NCI-H69 (cell line): ENCODE measurements at regions not wholly inside any gene's neighbourhood (a gene's known extent, or its start where the extent isn't known, plus 50 kb on each side); places are given as distances from the start of the nearest gene placed in this dataset.
A peak's percentile ranks its signal among the peaks of the same experiment; 100 is the strongest.

Source experiments
- DNase-seq: peaks from one replicate; lab custom pipeline; 2025; lab: John Stamatoyannopoulos, UW

DNA sequence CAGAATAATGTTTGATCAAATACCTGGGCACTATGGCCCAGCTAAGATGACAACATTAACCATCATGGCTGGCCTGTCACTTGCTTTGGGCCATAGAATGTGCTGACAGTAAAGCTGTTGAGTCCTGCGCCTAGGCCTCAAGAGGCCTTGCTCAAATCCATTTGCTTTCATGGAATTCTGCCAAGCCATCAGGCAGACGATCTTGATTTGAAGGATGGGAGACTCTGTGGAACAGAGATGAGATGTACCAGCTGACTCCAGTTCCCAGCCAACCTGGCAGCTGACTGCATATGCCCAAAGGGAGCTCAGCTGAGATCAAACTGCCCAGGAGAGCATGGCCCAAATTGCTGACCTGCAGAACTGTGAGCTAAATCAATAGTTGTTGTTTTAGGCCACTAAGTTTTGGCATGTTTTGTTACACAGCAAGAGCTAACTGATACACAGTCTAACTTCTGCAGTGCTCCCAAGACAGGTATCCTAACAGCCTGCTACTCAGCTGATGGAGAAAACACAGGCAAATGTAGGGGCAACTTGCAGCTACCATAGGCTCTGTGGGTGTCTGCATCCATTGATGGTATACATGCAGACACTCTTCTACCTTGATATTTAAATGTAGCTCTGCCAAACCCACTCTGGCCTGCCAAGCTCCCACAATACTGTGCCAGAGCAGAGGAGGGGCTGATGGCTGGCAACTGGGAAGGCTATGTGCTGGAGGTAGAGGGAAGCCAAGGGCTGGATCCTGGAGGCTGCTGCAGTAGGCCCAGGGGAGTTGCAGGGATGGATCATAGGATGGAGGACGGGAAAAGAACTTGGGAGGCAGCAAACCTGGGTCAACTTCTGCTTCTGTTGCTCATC is 55.2 kb upstream of the RNF24 start:
- no peak for DNase-seq

DNA sequence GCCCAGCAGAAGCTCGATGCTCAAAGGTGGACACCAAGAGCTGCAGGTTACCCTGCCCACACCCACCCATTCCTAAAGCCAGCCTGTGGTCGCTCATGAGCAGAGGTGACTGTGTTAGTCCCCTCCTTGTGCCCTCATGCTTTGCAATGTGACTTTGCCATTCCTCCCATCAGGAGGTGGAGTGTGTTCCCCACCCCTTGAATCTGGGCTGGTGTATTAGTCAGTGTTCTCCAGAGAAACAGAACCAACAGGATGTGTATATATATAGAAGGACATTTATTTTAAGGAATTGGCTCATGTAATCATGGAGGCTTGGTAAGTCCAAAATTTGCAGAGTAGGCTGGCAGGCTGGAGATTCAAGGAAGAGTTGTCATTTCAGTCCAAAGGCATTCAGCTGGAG is 54.4 kb upstream of the RNF24 start:
- DNase-seq, result no peak

DNA sequence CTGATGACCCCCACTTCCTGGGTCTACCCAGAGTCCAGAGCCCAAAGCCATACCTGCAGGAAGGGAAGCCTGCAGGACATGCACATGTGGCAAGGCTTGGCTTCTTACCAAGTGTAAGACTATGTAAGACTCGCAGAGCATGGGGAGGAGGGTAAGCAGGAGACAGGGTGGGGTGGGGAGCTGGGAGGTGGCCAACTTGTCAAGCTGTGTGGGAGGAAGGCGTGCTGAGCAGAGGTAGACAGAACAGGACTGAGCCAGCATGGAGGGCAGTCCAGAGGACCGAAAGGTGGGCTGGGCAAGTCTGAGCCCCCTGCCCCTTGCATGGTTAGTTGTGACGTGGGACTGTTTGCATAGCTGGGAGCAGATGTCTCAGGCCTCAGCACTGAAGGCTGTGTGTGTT is 53.4 kb upstream of the RNF24 start:
- peak; percentile 73 for DNase-seq

DNA sequence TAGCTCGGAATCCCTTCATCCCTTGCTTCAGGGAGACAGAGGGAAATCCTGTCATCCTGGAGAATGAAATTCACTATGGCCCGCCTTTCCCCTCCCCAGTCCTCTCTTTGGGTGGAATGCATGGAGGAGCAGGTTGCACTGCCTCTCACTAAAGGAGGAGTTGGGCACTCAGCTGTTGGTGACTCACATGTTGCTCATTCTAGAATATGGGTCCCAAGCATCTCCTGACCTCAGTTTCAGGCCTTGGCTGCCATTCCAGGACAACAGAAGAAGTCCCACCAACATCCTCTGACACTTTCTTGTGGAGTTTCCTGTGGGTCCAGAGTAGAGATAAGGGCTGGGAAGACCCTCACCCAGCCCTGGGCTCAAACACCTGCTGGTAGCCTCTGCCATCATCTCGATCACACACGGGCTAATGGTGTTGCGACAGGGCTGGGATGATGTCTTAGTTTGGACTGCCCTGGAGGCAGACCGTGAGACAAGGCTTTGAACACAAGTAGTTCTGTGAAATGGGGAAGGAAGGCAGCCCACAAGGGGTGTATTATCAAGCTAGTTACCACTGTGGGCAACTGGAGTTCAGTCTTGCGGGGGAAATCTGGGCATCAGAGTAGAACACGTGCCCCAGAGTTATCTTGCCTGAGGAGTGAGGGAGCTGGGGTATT is 52.4 kb upstream of the RNF24 start:
- no peak for DNase-seq

DNA sequence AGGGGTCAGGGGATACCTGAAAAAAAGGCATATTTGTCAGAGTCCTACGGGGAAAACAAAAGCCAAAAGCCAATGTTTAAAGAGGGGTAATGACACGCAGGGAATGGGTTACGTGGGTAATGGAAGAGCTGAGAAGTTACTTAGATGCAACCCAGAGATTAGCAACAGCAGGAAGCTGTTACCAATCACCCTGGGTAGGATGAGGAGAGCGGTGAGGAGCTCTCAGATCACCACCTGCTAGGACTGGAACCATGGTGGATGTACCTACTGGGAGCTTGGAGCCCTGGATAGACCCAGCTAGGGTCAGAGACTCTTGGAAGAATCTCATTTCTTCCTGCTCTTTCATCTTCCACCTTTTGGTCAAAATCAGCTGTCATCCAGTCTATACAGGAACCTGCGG is 51.2 kb upstream of the RNF24 start:
- no peak for DNase-seq

DNA sequence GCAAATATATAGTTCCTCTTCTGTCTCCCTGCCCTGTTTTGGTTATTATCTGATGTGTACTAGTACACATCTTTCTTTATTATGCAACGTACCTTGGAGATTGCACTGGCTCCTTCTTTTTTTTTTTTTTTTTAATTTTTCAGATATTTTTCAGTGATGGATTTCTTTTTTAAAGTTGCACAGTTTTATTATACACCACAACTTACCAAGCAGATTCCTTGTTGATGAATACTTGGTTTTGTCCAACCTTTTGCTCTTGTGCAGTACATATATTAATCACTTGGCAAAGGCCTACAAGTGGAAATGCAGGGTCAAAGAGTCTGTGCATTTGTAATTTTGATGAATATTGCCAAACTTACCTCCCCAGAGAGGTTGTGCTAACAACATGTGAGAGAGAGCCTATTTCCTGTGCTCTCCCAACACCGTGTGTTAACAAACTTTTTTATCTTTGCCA is 50.1 kb upstream of the RNF24 start:
- DNase-seq, result no peak
